NB4 (cell line): ENCODE measurements at regions not wholly inside any gene's neighbourhood (a gene's known extent, or its start where the extent isn't known, plus 50 kb on each side); places are given as distances from the start of the nearest gene placed in this dataset.

Experiments
- CTCF ChIP-seq: IDR thresholded peaks from one replicate; pipeline ENCODE4 v1.5.1; 2012; ENCODE audit warnings: low read depth, low read length
- MYC ChIP-seq: IDR thresholded peaks from 2 replicates; pipeline ENCODE4 v1.6.1; 2011; ENCODE audit warnings: low read depth, low read length

- TF ChIP-seq CTCF (no peak), MYC (no peak)
Measured at GRCh38 chr9:7432989-7433388, 366.6 kb downstream of the DMAC1 start.
